Gastroesophageal sphincter (tissue), 3 donors: ENCODE measurements at regions not wholly inside any gene's neighbourhood (a gene's known extent, or its start where the extent isn't known, plus 50 kb on each side); places are given as distances from the start of the nearest gene placed in this dataset.

Source experiments
- CTCF ChIP-seq, 4 experiments: fragments of 200-600 bp in 2 of 4; fragments of 450-650 bp in 2 of 4; sonication (generic) in 1 of 4; IDR thresholded peaks; one replicate each; pipeline ENCODE4 v1.5.1; 2017 to 2019; ENCODE audit warnings: antibody characterized with exemption in 4 of 4, mild to moderate bottlenecking in 2 of 4, moderate library complexity in 2 of 4
- EP300 ChIP-seq: sonication (generic); formaldehyde crosslinking; IDR thresholded peaks from one replicate; pipeline ENCODE4 v1.6.1; 2017; ENCODE audit warnings: antibody characterized with exemption, mild to moderate bottlenecking
- POLR2A ChIP-seq, 2 donors: fragments of 450-650 bp; IDR thresholded peaks; one replicate each; pipeline ENCODE4 v1.6.1; 2017; ENCODE audit warnings: antibody characterized with exemption in 2 of 2, mild to moderate bottlenecking in 2 of 2, moderate library complexity in 1 of 2

- TF ChIP-seq CTCF (IDR thresholded peaks at IDR 0.05) (no peak), POLR2A (IDR thresholded peaks at IDR 0.05) (no peak), EP300 (no peak)
Measured at GRCh38 chr2:104465981-104466380, 387.9 kb upstream of the POU3F3 start.
